ENCODE measurements at regions not wholly inside any gene's neighbourhood (a gene's known extent, or its start where the extent isn't known, plus 50 kb on each side); places are given as distances from the start of the nearest gene placed in this dataset.

DNA sequence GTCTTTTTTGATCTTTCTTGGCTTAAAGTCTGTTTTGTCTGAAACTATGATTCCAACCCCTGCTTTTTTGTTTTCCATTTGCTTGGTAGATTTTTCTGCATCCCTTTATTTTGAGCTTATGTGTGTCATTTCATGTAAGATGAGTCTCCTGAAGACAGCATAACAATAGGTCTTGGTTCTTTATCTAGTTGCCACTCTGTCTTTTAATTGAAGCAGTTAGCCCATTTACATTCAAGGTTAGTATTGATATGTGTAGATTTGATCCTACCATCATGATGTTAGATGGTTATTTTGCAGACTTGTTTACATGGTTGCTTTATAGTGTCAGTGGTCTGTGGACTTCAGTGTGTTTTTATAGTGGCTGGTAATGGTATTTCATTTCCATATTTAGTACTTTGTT, 1678.9 kb downstream of the PCDH9 start:
- RAD21 ChIA-PET (ENCODE audit: low non-redundant PET in 1 of 2, low total read pairs in 2 of 2, uncharacterized antibody in 2 of 2, unreplicated experiment in 2 of 2), result no interaction called here
- no TSS peak for BruUV-seq (replicated peaks)

DNA sequence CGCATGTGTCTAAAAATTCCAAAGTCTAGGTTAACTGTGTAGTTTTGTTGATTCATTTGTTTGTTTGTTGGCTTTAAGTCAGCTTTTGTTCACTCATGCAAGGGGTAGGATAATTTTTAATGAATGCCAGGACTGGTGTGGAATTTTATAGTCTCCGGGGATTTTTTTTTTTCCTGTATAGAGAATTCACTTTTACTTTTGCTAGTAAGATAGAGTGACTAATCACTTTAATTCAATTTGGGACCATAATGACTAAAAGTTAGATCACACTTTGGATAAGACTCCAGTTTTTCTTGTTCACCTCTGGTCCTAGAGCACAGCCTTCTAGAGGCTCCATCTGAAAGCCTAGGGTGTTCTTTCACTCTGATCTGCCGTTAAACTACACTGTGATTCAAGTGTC, 1690.0 kb downstream of the PCDH9 start:
- H3K9ac ChIP-seq (ENCODE audit: low read length), result no peak overlapping the region
- H2AFZ ChIP-seq (ENCODE audit: low read depth, low read length, poor library complexity, severe bottlenecking), result peak overlapping the region; percentile 16
- no peaks in the 10 kb centered on the region for H3K36me3 ChIP-seq (ENCODE audit: control insufficient read depth in 1 of 2, insufficient read depth in 2 of 2, low read length in 2 of 2)
- no TSS peak for BruUV-seq (replicated peaks)
- H3K4me2 ChIP-seq (ENCODE audit: low read length), result no peak overlapping the region
- RAD21 ChIA-PET (ENCODE audit: low non-redundant PET in 1 of 2, low total read pairs in 2 of 2, uncharacterized antibody in 2 of 2, unreplicated experiment in 2 of 2), result no interaction called here
- no peak for ATAC-seq
- no peaks in the 10 kb centered on the region for H3K9me3 ChIP-seq (ENCODE audit: control insufficient read depth in 1 of 2, insufficient read depth in 1 of 2, low read depth in 1 of 2, low read length in 2 of 2)
- TF ChIP-seq CBX3 (IDR thresholded peaks at IDR 0.05; ENCODE audit: low read depth), result no peak
- no peak for TF ChIP-seq POLR2A (IDR thresholded peaks at IDR 0.05; ENCODE audit: borderline replicate concordance, extremely low read depth, insufficient read depth, insufficient read length)
- TF ChIP-seq ZNF274 (IDR thresholded peaks at IDR 0.05; ENCODE audit: low read depth, low read length), result no peak
- no peak for TF ChIP-seq EGR1 (IDR thresholded peaks at IDR 0.05; ENCODE audit: low read depth)
- no peak for TF ChIP-seq JUND (IDR thresholded peaks at IDR 0.05)
- TF ChIP-seq, protein P1, sequence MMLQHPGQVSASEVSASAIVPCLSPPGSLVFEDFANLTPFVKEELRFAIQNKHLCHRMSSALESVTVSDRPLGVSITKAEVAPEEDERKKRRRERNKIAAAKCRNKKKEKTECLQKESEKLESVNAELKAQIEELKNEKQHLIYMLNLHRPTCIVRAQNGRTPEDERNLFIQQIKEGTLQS (IDR thresholded peaks at IDR 0.05), result no peak
- TF ChIP-seq ELF1 (IDR thresholded peaks at IDR 0.05; ENCODE audit: borderline replicate concordance, low read depth), result no peak
- no peak for TF ChIP-seq ZFX (IDR thresholded peaks at IDR 0.05)
- POLR2A ChIA-PET, result no interaction called here
- H3K4me1 ChIP-seq (ENCODE audit: control insufficient read depth in 1 of 2, insufficient read depth in 2 of 2, low read length in 2 of 2), result no peaks in the 10 kb centered on the region
- H3K9me2 ChIP-seq (ENCODE audit: insufficient read depth), result no peaks in the 10 kb centered on the region
- no peaks in the 10 kb centered on the region for H3K79me2 ChIP-seq (ENCODE audit: insufficient read depth, low read length)
- no peak for DNase-seq (ENCODE audit: low read depth, low spot score)
- H3K27me3 ChIP-seq (ENCODE audit: insufficient read depth, low read length), result no peaks in the 10 kb centered on the region
- no peak overlapping the region for H3K27ac ChIP-seq (ENCODE audit: low read depth, low read length)
- H3K4me3 ChIP-seq (replicated peaks in 1 of 2; ENCODE audit: low read depth in 1 of 2, low read length in 2 of 2), result no peak overlapping the region
- H4K20me1 ChIP-seq (ENCODE audit: insufficient read depth), result no peaks in the 10 kb centered on the region
- intact Hi-C loops (cut with micrococcal nuclease), result no loop called here
- CTCF ChIA-PET, result no interaction called here

More for the DNA sequence above, 1678.9 kb downstream of the PCDH9 start:
- DNase-seq (ENCODE audit: low read depth, low spot score) (no peak), ATAC-seq (no peak)
- no peak overlapping the region for H2AFZ ChIP-seq (ENCODE audit: low read depth, low read length, poor library complexity, severe bottlenecking)
- H3K79me2 ChIP-seq (ENCODE audit: insufficient read depth, low read length), result no peaks in the 10 kb centered on the region
- CTCF ChIA-PET, result no interaction called here
- intact Hi-C loops (cut with micrococcal nuclease), result no loop called here
- no peaks in the 10 kb centered on the region for H3K9me3 ChIP-seq (ENCODE audit: control insufficient read depth in 1 of 2, insufficient read depth in 1 of 2, low read depth in 1 of 2, low read length in 2 of 2)
- H3K4me1 ChIP-seq (ENCODE audit: control insufficient read depth in 1 of 2, insufficient read depth in 2 of 2, low read length in 2 of 2), result no peaks in the 10 kb centered on the region
- no peak overlapping the region for H3K27ac ChIP-seq (ENCODE audit: low read depth, low read length)
- no peaks in the 10 kb centered on the region for H3K36me3 ChIP-seq (ENCODE audit: control insufficient read depth in 1 of 2, insufficient read depth in 2 of 2, low read length in 2 of 2)
- no peaks in the 10 kb centered on the region for H3K27me3 ChIP-seq (ENCODE audit: insufficient read depth, low read length)
- H3K9me2 ChIP-seq (ENCODE audit: insufficient read depth), result no peaks in the 10 kb centered on the region
- H4K20me1 ChIP-seq (ENCODE audit: insufficient read depth), result no peaks in the 10 kb centered on the region
- POLR2A ChIA-PET, result no interaction called here
- no peak overlapping the region for H3K4me3 ChIP-seq (replicated peaks in 1 of 2; ENCODE audit: low read depth in 1 of 2, low read length in 2 of 2)
- no peak for TF ChIP-seq ZFX (IDR thresholded peaks at IDR 0.05)
- no peak for TF ChIP-seq TCF7L2 (IDR thresholded peaks at IDR 0.05; ENCODE audit: borderline replicate concordance, extremely low read depth, insufficient read depth, insufficient read length)
- no peak overlapping the region for H3K9ac ChIP-seq (ENCODE audit: low read length)
- H3K4me2 ChIP-seq (ENCODE audit: low read length), result no peak overlapping the region

All from HCT116 (cell line).